GM06990 (cell line): ENCODE measurements at regions not wholly inside any gene's neighbourhood (a gene's known extent, or its start where the extent isn't known, plus 50 kb on each side); places are given as distances from the start of the nearest gene placed in this dataset.

Experiments
- DNase-seq: peaks from one replicate; pipeline ENCODE4 v3.0.0-alpha.2; 2011; ENCODE audit not compliant: insufficient read length; ENCODE audit errors: extremely low read depth
- H3K27me3 ChIP-seq: replicated peaks from 2 replicates; pipeline ENCODE4 v1.6.0; 2011; ENCODE audit warnings: low read length; ENCODE audit not compliant: control insufficient read depth, insufficient read depth
- H3K36me3 ChIP-seq: 2 replicates; pipeline ENCODE4 v1.5.1; 2011; ENCODE audit warnings: low read length; ENCODE audit not compliant: control insufficient read depth, insufficient read depth
- H3K4me3 ChIP-seq: replicated peaks from 2 replicates; pipeline ENCODE4 v1.5.1; 2011; ENCODE audit warnings: low read depth, mild to moderate bottlenecking, control low read depth, low read length
- CTCF ChIP-seq: IDR thresholded peaks from 2 replicates; pipeline ENCODE4 v1.5.1; 2011; ENCODE audit warnings: low read length, control low read depth, mild to moderate bottlenecking, inconsistent platforms; ENCODE audit not compliant: insufficient read depth, poor library complexity, severe bottlenecking

DNA sequence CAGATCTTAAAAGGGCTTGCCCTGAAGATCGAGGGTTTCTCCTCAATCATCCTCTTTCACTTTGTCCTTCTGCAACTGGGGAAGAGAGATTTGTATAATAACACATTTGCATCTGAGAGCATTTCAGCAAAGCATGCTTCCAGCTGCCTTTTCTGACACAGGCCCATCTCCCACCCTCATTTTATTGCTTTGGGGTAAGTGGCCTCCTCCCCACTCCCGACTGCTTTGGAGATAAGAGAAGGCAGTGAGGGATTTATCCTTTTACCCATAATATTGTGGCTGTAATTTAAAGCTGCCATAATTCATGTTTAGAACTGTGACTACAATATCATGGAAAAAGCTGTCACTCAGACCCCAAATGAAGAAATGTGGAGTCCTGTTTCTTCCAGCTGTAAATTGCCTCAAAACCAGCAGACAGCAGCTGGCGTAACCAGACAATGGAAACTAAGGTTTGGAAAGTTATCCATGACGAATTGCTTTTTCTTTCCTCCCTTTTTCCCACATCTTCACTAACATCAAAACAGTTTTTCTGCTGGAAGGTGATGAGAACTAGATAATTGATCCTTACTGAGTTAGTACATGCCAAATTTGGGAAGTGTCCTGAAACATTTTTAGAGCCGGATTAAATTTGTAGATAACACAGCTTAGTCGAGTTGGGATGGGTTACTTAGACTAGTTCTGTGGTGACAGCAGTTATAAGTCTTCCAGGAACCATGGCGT lies 104.2 kb upstream of the PFN2 start:
- no peak for TF ChIP-seq CTCF
- H3K36me3 ChIP-seq, result no peaks in the 10 kb centered on the region
- no peak for DNase-seq
- H3K4me3 ChIP-seq, result peak overlapping the region; percentile 52
- H3K27me3 ChIP-seq, result no peaks in the 10 kb centered on the region; the same call in 1 of the 2 replicates

GRCh38 chr3:150074277-150074676 lies 103.6 kb upstream of the PFN2 start:
- no peak for TF ChIP-seq CTCF
- Histone ChIP-seq H3K4me3 (peak overlapping the region; percentile 52), H3K36me3 (no peaks in the 10 kb centered on the region), H3K27me3 (no peaks in the 10 kb centered on the region; the same call in 1 of the 2 replicates)
- no peak for DNase-seq

DNA sequence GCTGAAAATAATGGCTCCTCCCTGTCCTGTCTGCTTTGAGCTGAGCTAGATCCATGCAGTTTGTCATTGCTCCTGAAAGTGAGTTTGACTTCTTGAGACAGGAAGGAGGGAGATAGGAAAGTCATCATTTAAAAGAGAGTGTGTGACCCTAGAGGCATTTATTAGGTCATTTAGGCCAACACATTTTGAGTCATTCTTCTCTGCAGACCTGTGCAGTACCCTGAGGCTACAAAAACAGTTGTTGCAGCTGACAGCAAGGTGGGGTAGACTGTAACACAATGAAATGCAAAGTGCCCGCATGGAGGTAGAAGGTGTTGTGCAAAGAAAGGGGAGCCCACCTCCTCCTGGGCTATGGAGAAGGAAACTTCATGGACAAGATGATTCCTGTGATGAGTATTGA lies 102.8 kb upstream of the PFN2 start:
- no peak for TF ChIP-seq CTCF
- Histone ChIP-seq H3K4me3 (no peak overlapping the region), H3K36me3 (no peaks in the 10 kb centered on the region), H3K27me3 (no peaks in the 10 kb centered on the region; the same call in 1 of the 2 replicates)
- DNase-seq, result no peak

DNA sequence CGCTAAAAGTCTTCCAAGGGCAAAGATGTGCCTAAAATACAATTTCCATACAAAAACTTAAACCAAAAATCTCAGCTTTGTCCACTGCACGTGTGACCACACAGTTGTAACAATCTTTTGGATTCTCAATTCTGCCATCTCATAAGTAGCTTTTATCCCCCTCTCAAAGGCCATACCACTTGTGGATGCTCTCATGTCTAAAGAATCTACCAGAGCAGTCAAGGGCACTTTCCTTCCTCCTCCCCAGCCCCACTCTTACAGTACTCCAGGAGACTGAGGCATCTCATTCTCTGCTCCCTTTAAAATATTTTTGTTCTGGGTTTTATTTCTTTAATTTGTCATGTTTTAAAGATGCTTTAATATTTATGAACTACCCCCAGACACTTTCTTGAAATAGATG lies 102.3 kb upstream of the PFN2 start:
- no peak for TF ChIP-seq CTCF
- no peak for DNase-seq
- H3K27me3 ChIP-seq, result no peaks in the 10 kb centered on the region; the same call in 1 of the 2 replicates
- H3K36me3 ChIP-seq, result no peaks in the 10 kb centered on the region
- no peak overlapping the region for H3K4me3 ChIP-seq

GRCh38 chr3:150072576-150072975 lies 101.9 kb upstream of the PFN2 start:
- DNase-seq, result no peak
- no peak for TF ChIP-seq CTCF
- Histone ChIP-seq H3K4me3 (no peak overlapping the region), H3K27me3 (no peaks in the 10 kb centered on the region; the same call in 1 of the 2 replicates), H3K36me3 (no peaks in the 10 kb centered on the region)
